Neural crest cell (in vitro differentiated cells): ENCODE measurements at regions not wholly inside any gene's neighbourhood (a gene's known extent, or its start where the extent isn't known, plus 50 kb on each side); places are given as distances from the start of the nearest gene placed in this dataset.

Experiments
- DNase-seq: peaks from one replicate; pipeline ENCODE4 v3.0.0; 2021; ENCODE audit warnings: low read depth, mixed read lengths, low spot score
- H3K27ac Mint-ChIP-seq: one replicate; pipeline ENCODE4 v1.8.0; 2021; ENCODE audit warnings: mild to moderate bottlenecking, mixed read lengths; ENCODE audit not compliant: unreplicated experiment
- H3K27me3 Mint-ChIP-seq: 2 replicates; pipeline ENCODE4 v1.8.0; 2021; ENCODE audit warnings: low read depth, mild to moderate bottlenecking, mixed read lengths
- H3K36me3 Mint-ChIP-seq: 2 replicates; pipeline ENCODE4 v1.8.0; 2021; ENCODE audit warnings: low read depth, mild to moderate bottlenecking, mixed read lengths
- H3K4me1 Mint-ChIP-seq: 2 replicates; pipeline ENCODE4 v1.8.0; 2021; ENCODE audit warnings: mixed read lengths
- H3K4me3 Mint-ChIP-seq: one replicate; pipeline ENCODE4 v1.8.0; 2021; ENCODE audit warnings: mild to moderate bottlenecking, mixed read lengths
- H3K9me3 Mint-ChIP-seq: 2 replicates; pipeline ENCODE4 v1.8.0; 2021; ENCODE audit warnings: mixed read lengths
- CTCF ChIP-seq: fragments of 200-600 bp; sonication (generic); conservative IDR thresholded peaks from 2 replicates; pipeline ENCODE4 v1.5.0; 2021; ENCODE audit warnings: antibody characterized with exemption, mild to moderate bottlenecking

GRCh38 chr4:106869551-106869950 is 166.6 kb downstream of the DKK2 start:
- no peak for TF ChIP-seq CTCF
- no peaks in the 10 kb centered on the region for H3K4me1 Mint-ChIP-seq
- H3K9me3 Mint-ChIP-seq: peaks cover 5% of the 10 kb centered on the region
- H3K27ac Mint-ChIP-seq: no peak overlapping the region
- H3K27me3 Mint-ChIP-seq: no peaks in the 10 kb centered on the region
- no peaks in the 10 kb centered on the region for H3K36me3 Mint-ChIP-seq
- no peak for DNase-seq
- H3K4me3 Mint-ChIP-seq: no peak overlapping the region

- no peaks in the 10 kb centered on the region for H3K4me1 Mint-ChIP-seq
- H3K4me3 Mint-ChIP-seq: no peak overlapping the region
- no peak for TF ChIP-seq CTCF
- no peaks in the 10 kb centered on the region for H3K36me3 Mint-ChIP-seq
- DNase-seq: no peak
- peaks cover 5% of the 10 kb centered on the region for H3K9me3 Mint-ChIP-seq
- H3K27me3 Mint-ChIP-seq: no peaks in the 10 kb centered on the region
- no peak overlapping the region for H3K27ac Mint-ChIP-seq
Measured at GRCh38 chr4:106868381-106869035, 167.6 kb downstream of the DKK2 start.

- H3K36me3 Mint-ChIP-seq: no peaks in the 10 kb centered on the region
- no peaks in the 10 kb centered on the region for H3K9me3 Mint-ChIP-seq
- no peaks in the 10 kb centered on the region for H3K4me1 Mint-ChIP-seq
- DNase-seq: no peak
- H3K27me3 Mint-ChIP-seq: no peaks in the 10 kb centered on the region
- no peak overlapping the region for H3K27ac Mint-ChIP-seq
- no peak overlapping the region for H3K4me3 Mint-ChIP-seq
- no peak for TF ChIP-seq CTCF
Measured at GRCh38 chr4:106864231-106864630, 171.9 kb downstream of the DKK2 start.

GRCh38 chr4:106854569-106855351 is 181.4 kb downstream of the DKK2 start:
- no peak for DNase-seq
- Mint-ChIP-seq H3K4me1 (no peaks in the 10 kb centered on the region), H3K9me3 (no peaks in the 10 kb centered on the region), H3K27me3 (peaks cover 4% of the 10 kb centered on the region), H3K4me3 (no peak overlapping the region), H3K36me3 (no peaks in the 10 kb centered on the region), H3K27ac (no peak overlapping the region)
- no peak for TF ChIP-seq CTCF

- Mint-ChIP-seq H3K36me3 (no peaks in the 10 kb centered on the region), H3K4me1 (no peaks in the 10 kb centered on the region), H3K27me3 (peaks cover 7% of the 10 kb centered on the region), H3K27ac (no peak overlapping the region), H3K9me3 (no peaks in the 10 kb centered on the region), H3K4me3 (no peak overlapping the region)
- no peak for DNase-seq
- TF ChIP-seq CTCF: no peak
Measured at GRCh38 chr4:106852426-106852825, 183.7 kb downstream of the DKK2 start.
